ENCODE measurements at regions not wholly inside any gene's neighbourhood (a gene's known extent, or its start where the extent isn't known, plus 50 kb on each side); places are given as distances from the start of the nearest gene placed in this dataset.

DNA sequence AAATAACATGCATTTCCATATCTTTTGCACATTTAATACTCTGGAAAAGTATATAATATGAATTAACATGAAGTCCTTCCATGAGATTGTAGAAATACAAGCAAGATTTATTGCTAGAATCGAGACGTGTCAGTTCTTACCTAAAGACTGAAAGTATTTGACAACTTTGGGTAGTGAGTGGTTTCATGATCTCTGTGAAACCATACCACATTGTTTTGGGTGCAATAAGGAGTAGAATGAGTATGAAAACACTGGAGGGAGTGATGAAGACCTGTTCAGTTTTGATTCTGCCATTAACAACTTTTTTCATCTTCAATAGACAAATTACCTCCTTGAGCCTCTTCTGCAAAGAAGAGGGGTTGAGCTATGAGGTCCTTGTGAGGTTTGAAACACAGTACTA, 133.7 kb downstream of the NUDT12 start:
- Mint-ChIP-seq H3K9me3 (peaks cover 4% of the 10 kb centered on the region), H3K4me3 (no peak overlapping the region), H3K36me3 (peaks cover 7% of the 10 kb centered on the region), H3K27me3 (no peaks in the 10 kb centered on the region), H3K4me1 (ENCODE audit: unreplicated experiment) (peaks cover 34% of the 10 kb centered on the region), H3K27ac (peak overlapping the region; percentile 62)
- DNase-seq (ENCODE audit: extremely low spot score, unreplicated experiment) = no peak
- TF ChIP-seq, protein P1, sequence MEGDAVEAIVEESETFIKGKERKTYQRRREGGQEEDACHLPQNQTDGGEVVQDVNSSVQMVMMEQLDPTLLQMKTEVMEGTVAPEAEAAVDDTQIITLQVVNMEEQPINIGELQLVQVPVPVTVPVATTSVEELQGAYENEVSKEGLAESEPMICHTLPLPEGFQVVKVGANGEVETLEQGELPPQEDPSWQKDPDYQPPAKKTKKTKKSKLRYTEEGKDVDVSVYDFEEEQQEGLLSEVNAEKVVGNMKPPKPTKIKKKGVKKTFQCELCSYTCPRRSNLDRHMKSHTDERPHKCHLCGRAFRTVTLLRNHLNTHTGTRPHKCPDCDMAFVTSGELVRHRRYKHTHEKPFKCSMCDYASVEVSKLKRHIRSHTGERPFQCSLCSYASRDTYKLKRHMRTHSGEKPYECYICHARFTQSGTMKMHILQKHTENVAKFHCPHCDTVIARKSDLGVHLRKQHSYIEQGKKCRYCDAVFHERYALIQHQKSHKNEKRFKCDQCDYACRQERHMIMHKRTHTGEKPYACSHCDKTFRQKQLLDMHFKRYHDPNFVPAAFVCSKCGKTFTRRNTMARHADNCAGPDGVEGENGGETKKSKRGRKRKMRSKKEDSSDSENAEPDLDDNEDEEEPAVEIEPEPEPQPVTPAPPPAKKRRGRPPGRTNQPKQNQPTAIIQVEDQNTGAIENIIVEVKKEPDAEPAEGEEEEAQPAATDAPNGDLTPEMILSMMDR (conservative IDR thresholded peaks at IDR 0.05) = no peak

DNA sequence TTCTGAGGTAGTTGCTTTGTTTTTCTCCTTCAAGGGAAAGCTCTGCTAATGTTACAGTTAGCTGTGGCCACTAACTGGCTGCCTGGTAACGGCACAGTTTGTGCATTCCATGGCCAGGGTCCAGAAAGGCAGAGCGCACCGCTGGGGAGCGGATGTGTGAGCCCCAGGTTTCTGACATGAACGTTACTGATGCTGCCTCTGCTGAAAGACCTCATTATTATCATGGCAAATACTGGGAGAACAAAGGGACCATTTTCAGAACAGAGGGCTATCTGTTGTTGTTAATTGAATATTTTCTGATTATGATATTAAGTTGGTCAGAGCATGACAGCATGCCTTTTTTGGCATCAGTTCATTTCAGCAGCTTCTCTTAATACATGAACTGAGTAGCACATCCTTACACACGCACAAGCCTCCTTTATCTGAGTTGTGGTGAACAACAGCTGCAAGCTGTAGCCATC, 134.1 kb downstream of the NUDT12 start:
- H3K27ac Mint-ChIP-seq = peak overlapping the region; percentile 62
- H3K9me3 Mint-ChIP-seq = peaks cover 4% of the 10 kb centered on the region
- no peaks in the 10 kb centered on the region for H3K27me3 Mint-ChIP-seq
- peaks cover 7% of the 10 kb centered on the region for H3K36me3 Mint-ChIP-seq
- H3K4me3 Mint-ChIP-seq = peak overlapping the region; percentile 66
- H3K4me1 Mint-ChIP-seq (ENCODE audit: unreplicated experiment) = peaks cover 39% of the 10 kb centered on the region
- TF ChIP-seq, protein P1 (conservative IDR thresholded peaks at IDR 0.05) = no peak
- DNase-seq (ENCODE audit: extremely low spot score, unreplicated experiment) = no peak

DNA sequence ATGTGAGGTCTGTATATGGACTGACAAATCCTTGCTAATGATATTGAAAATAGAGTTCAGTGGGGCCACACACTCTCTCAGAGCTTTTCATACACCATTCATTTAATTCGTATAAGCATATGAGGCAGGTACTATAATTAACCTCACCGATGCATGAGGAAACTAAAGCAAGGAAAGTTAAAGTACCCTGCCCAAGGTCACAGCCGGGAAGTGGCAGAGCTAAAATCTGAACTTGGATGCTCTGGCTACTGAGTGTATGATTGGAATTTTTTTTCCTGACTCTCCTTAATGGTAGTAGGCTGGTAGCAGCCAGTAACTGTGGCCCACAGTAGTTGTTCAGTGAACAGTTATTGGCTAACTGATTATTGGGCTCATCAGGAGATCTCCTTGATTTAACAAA, 135.3 kb downstream of the NUDT12 start:
- Mint-ChIP-seq H3K4me1 (ENCODE audit: unreplicated experiment) (peaks cover 39% of the 10 kb centered on the region), H3K9me3 (no peaks in the 10 kb centered on the region), H3K27me3 (no peaks in the 10 kb centered on the region), H3K36me3 (peaks cover 7% of the 10 kb centered on the region), H3K27ac (no peak overlapping the region), H3K4me3 (no peak overlapping the region)
- DNase-seq (ENCODE audit: extremely low spot score, unreplicated experiment) = no peak
- TF ChIP-seq, protein P1 (conservative IDR thresholded peaks at IDR 0.05) = no peak

DNA sequence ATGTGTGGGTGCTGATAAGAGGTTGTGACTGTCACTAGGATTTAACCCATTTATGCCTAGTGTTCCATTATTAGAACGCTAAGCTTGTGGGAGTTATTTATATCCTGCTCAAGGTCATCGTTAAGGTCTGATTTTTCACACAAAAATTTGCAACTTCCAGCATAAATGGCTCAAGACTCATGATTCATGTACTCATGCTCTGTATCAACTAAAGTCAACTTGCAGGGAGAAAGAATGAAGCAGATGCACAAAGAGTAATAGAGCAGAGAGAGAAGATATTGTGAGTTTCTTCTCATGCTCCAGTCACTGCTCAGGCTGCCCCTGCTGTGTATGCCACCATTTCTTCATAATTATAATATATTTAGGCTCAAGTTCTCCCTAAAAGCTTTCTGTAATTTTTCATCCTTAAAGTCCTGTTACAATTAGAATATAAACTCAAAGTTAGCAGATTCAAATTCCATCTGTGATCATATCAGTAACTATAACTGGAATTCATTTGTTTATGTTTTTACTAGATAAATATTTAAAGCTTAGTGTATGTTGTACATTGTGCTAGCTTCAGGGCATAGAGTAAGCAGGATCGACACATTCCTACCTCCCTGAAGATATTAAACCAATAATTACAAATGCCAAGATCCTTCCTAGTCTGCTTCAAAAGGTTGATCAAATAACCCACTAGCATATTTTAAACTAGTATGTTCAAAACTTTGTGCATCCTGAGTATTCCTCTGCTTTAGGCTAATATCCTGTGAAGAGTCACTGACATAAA, 136.7 kb downstream of the NUDT12 start:
- no peak overlapping the region for H3K4me3 Mint-ChIP-seq
- peaks cover 27% of the 10 kb centered on the region for H3K4me1 Mint-ChIP-seq (ENCODE audit: unreplicated experiment)
- no peak for DNase-seq (ENCODE audit: extremely low spot score, unreplicated experiment)
- H3K27ac Mint-ChIP-seq = no peak overlapping the region
- TF ChIP-seq, protein P1 (conservative IDR thresholded peaks at IDR 0.05) = no peak
- H3K36me3 Mint-ChIP-seq = peaks cover 7% of the 10 kb centered on the region
- H3K27me3 Mint-ChIP-seq = no peaks in the 10 kb centered on the region
- H3K9me3 Mint-ChIP-seq = no peaks in the 10 kb centered on the region

DNA sequence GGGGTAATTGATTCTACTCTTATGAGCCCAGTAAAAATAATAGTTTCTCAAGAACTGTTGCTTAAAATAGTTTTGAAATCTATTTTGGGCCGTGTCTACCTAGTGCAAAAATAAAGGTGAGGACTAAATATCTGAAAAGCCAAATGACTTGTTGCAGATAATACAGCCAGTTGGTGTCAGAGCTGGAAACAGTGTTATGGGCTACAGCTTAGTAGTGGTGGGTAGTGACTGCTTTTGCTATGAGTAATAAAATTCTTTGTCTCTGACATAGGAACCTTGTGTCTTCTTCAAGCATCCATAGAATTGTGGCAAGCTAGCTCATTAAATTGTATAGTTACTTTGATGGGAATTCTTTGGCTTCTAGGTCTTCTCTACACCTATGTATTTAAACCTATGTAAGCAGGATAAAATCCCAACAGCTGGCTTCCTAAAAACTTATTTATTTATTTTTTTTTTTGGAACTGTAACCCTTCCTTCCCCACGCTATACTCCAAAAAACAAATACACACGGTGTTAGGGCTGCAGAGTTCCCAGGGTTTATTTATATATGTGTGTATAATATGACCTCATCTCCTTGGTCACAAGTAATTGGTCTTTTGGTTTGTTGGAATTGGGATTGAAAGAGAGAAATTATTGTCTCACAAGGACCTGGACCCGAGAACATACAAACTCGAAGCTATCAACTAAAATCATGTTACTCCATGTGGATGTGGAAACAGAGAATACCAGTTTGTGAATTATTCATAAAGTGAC, 138.0 kb downstream of the NUDT12 start:
- Mint-ChIP-seq H3K4me1 (ENCODE audit: unreplicated experiment) (peaks cover 27% of the 10 kb centered on the region), H3K4me3 (no peak overlapping the region), H3K27ac (no peak overlapping the region), H3K9me3 (no peaks in the 10 kb centered on the region), H3K27me3 (no peaks in the 10 kb centered on the region), H3K36me3 (peaks cover 7% of the 10 kb centered on the region)
- TF ChIP-seq, protein P1 (conservative IDR thresholded peaks at IDR 0.05) = no peak
- DNase-seq (ENCODE audit: extremely low spot score, unreplicated experiment) = no peak
